Natural killer cell treated with Interleukin-12 subunit alpha and Interleukin-12 subunit beta and Interleukin-15 and Interleukin-18, amount 100 ng/mL, for 72 hours (primary cell): ENCODE measurements at regions not wholly inside any gene's neighbourhood (a gene's known extent, or its start where the extent isn't known, plus 50 kb on each side); places are given as distances from the start of the nearest gene placed in this dataset.

Source experiments
- ATAC-seq, 2 donors: fragments of 150-1000 bp; cut with Tn5 transposase in 1 of 2; sonication (Bioruptor Pico), chemical (Tn5 transposase) in 1 of 2; 2 replicates each; pipeline ENCODE4 v1.10.0; 2021
- DNase-seq: peaks from one replicate; pipeline ENCODE4 v3.0.0; 2022; ENCODE audit warnings: low spot score
- H3K27ac Mint-ChIP-seq, 2 donors: 1 replicate in 1 of 2; 2 replicates in 1 of 2; pipeline ENCODE4 v1.8.0; 2022; ENCODE audit warnings: mixed read lengths in 2 of 2, mild to moderate bottlenecking in 1 of 2, moderate library complexity in 1 of 2
- H3K27me3 Mint-ChIP-seq, 2 donors: 1 replicate in 1 of 2; 2 replicates in 1 of 2; pipeline ENCODE4 v1.8.0; 2022; ENCODE audit warnings: mixed read lengths in 2 of 2
- H3K36me3 Mint-ChIP-seq: one replicate; pipeline ENCODE4 v1.8.0; 2022; ENCODE audit warnings: mixed read lengths
- H3K4me1 Mint-ChIP-seq, 2 donors: 1 replicate in 1 of 2; 2 replicates in 1 of 2; pipeline ENCODE4 v1.8.0; 2022; ENCODE audit warnings: low read depth in 2 of 2, mixed read lengths in 2 of 2, mild to moderate bottlenecking in 1 of 2
- H3K4me3 Mint-ChIP-seq: one replicate; pipeline ENCODE4 v1.8.0; 2022; ENCODE audit warnings: mixed read lengths
- H3K9me3 Mint-ChIP-seq: 2 replicates; pipeline ENCODE4 v1.8.0; 2022; ENCODE audit warnings: mixed read lengths

- H3K27ac Mint-ChIP-seq: no peak overlapping the region
- no peaks in the 10 kb centered on the region for H3K27me3 Mint-ChIP-seq
- DNase-seq: no peak
- H3K36me3 Mint-ChIP-seq: no peaks in the 10 kb centered on the region
- no peak for ATAC-seq
- no peaks in the 10 kb centered on the region for H3K4me1 Mint-ChIP-seq
- H3K4me3 Mint-ChIP-seq: no peak overlapping the region
- H3K9me3 Mint-ChIP-seq: peaks cover 5% of the 10 kb centered on the region
These were observed 435.4 kb upstream of the ATP11B start for GRCh38 chr3:182357928-182358327.

DNA sequence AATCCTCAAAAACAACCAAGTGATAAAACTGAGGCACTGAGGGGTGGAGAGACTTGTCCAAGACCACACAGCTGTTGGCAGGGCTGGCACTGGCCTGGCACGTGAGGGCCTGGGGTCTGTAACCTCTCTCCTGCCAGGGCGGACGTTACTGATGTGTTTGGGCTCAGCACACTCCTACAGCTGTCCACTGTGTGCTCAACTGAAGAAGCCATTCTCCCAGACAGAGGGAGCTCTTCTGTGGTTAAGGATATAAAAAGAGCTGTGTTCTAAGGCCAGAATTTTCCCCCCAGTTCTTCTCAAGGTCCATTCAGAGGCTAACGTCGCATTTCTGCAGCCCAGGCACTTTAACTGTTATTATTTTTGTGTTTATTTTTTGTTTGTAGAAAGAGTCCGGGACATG, 429.0 kb upstream of the ATP11B start:
- Mint-ChIP-seq H3K27me3 (no peaks in the 10 kb centered on the region), H3K4me3 (no peak overlapping the region), H3K36me3 (no peaks in the 10 kb centered on the region), H3K9me3 (peaks cover 3% of the 10 kb centered on the region), H3K4me1 (no peaks in the 10 kb centered on the region), H3K27ac (no peak overlapping the region)
- ATAC-seq (no peak), DNase-seq (no peak)

DNA sequence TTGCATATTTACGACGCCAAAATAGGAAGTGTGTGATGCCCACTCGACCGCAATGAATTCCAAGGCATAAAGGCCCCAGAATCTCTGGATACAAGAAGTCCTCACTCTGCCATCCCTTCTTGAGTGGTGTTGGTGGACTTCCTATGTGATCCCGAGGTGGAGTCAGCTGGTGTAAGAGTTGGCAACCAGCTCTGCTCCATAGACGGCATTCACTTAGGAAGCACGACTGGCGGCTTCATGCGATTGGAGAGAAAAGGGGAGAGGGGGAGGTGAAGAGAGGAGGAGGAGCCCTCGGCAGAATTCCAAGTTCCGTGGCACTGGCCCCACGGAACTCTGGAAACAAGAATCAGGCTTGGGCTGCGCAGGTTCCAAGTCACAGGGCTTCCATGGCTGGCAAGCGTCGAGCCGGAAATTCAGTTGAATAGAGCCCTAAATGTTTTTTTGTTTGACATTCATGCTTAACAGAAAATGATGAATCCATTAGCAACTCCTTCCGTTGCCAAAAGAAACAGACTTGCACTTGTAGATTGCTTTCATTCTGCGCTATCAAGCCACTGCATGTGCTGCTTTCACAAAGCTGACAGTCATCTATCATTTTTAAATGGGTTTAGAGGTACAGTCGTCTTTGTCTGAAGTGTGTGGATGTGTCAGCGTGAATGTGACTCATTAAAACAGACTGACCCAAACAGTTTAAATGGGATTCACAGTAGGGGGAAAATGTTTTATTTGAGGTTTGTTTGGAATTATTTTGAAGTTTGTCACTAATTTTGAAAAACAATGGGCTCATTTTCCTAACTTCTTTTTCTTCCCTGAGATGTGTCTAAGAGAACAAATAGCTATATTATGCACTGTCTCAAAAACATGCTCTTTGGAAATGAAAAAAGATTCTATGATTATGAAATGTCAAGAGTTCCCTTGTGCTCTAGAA, 428.3 kb upstream of the ATP11B start:
- H3K4me3 Mint-ChIP-seq: no peak overlapping the region

DNA sequence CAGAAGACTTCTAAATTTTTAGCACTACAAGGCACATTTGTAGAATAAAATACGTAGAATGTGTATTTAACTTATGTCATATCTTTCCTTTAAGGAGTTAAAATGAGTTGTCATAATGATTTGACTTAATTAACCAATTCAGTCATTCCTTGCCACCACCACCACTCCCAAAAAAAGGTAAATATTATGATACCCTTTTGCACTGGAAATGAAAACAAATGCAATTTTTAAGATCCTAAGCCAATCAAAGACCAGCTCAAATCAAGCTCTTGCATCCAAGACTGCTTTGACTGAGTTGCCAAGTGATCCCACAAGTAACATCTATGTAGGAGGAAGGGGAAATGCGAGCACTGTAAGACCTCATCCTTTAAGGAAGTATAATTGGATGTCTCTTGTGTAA, 426.6 kb upstream of the ATP11B start:
- no peaks in the 10 kb centered on the region for H3K4me1 Mint-ChIP-seq
- H3K36me3 Mint-ChIP-seq: no peaks in the 10 kb centered on the region
- no peak overlapping the region for H3K4me3 Mint-ChIP-seq
- no peak for DNase-seq
- peaks cover 3% of the 10 kb centered on the region for H3K9me3 Mint-ChIP-seq
- H3K27me3 Mint-ChIP-seq: no peaks in the 10 kb centered on the region
- ATAC-seq: no peak
- no peak overlapping the region for H3K27ac Mint-ChIP-seq

More for the DNA sequence above, 428.3 kb upstream of the ATP11B start:
- Mint-ChIP-seq H3K36me3 (no peaks in the 10 kb centered on the region), H3K27ac (no peak overlapping the region), H3K27me3 (no peaks in the 10 kb centered on the region), H3K4me1 (no peaks in the 10 kb centered on the region), H3K9me3 (peaks cover 3% of the 10 kb centered on the region)
- ATAC-seq: no peak
- DNase-seq: no peak

- H3K27ac Mint-ChIP-seq: no peak overlapping the region
- H3K4me3 Mint-ChIP-seq: no peak overlapping the region
- peaks cover 3% of the 10 kb centered on the region for H3K9me3 Mint-ChIP-seq
- H3K36me3 Mint-ChIP-seq: no peaks in the 10 kb centered on the region
- DNase-seq: no peak
- H3K4me1 Mint-ChIP-seq: no peaks in the 10 kb centered on the region
- no peaks in the 10 kb centered on the region for H3K27me3 Mint-ChIP-seq
- no peak for ATAC-seq
These were observed 423.4 kb upstream of the ATP11B start for GRCh38 chr3:182369861-182370260.

GRCh38 chr3:182370949-182371348, 422.4 kb upstream of the ATP11B start:
- ATAC-seq: no peak
- Mint-ChIP-seq H3K9me3 (peaks cover 5% of the 10 kb centered on the region), H3K27ac (no peak overlapping the region), H3K4me1 (no peaks in the 10 kb centered on the region), H3K36me3 (no peaks in the 10 kb centered on the region), H3K4me3 (no peak overlapping the region), H3K27me3 (no peaks in the 10 kb centered on the region)
- DNase-seq: no peak

DNA sequence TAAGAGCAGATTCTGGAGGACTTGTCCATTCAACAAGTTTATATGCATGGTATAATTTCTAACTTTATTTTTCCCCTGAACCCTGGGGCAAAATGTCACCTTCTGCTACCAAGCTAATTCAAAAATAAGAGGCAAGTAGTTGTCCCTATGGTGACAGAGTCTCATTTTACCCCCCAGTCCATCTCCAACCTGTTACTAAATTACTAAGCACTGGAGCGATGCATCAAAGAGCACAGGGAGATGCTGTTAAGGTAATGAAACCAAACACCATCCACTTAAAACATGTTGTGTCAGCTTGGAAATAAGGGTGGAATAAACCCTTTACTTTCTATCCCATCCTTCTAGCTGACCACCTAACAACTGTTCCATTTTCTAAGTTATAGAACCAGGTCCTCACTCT, 417.4 kb upstream of the ATP11B start:
- no peak for DNase-seq
- Mint-ChIP-seq H3K27ac (no peak overlapping the region), H3K9me3 (peaks cover 5% of the 10 kb centered on the region), H3K4me1 (no peaks in the 10 kb centered on the region), H3K4me3 (no peak overlapping the region), H3K36me3 (no peaks in the 10 kb centered on the region), H3K27me3 (no peaks in the 10 kb centered on the region)
- ATAC-seq: no peak

- no peaks in the 10 kb centered on the region for H3K4me1 Mint-ChIP-seq
- no peaks in the 10 kb centered on the region for H3K36me3 Mint-ChIP-seq
- H3K27ac Mint-ChIP-seq: no peak overlapping the region
- DNase-seq (no peak), ATAC-seq (no peak)
- no peaks in the 10 kb centered on the region for H3K27me3 Mint-ChIP-seq
- no peak overlapping the region for H3K4me3 Mint-ChIP-seq
- H3K9me3 Mint-ChIP-seq: peaks cover 6% of the 10 kb centered on the region
These were observed 411.0 kb upstream of the ATP11B start for GRCh38 chr3:182382112-182382857.

- no peak for DNase-seq
- no peaks in the 10 kb centered on the region for H3K36me3 Mint-ChIP-seq
- H3K4me3 Mint-ChIP-seq: no peak overlapping the region
These were observed 409.1 kb upstream of the ATP11B start for GRCh38 chr3:182384221-182384620.

DNA sequence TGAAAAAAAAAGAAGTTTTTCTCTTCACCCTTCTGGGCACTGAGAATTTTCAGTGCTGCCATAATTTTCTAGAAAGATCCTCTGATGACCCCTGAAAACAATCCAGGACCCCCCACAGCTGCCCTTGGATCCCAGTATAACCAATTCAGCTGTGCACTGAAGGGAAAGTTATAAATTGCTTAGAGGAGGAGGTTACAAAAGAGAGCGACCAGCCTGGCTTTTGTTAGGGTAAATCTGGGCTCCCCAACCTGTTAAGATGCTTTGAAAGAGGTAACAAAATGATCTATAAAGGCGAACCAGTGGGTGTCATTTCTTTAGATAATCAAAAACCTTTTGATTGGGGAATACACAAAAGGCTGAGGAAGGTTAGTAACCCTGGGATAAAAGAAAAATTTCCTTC, 407.9 kb upstream of the ATP11B start:
- Mint-ChIP-seq H3K27me3 (no peaks in the 10 kb centered on the region), H3K4me3 (no peak overlapping the region), H3K4me1 (no peaks in the 10 kb centered on the region), H3K9me3 (peaks cover 6% of the 10 kb centered on the region), H3K27ac (no peak overlapping the region), H3K36me3 (no peaks in the 10 kb centered on the region)
- no peak for ATAC-seq
- DNase-seq: no peak

More at GRCh38 chr3:182384221-182384620, 409.1 kb upstream of the ATP11B start:
- no peak overlapping the region for H3K27ac Mint-ChIP-seq
- H3K27me3 Mint-ChIP-seq: no peaks in the 10 kb centered on the region
- H3K4me1 Mint-ChIP-seq: no peaks in the 10 kb centered on the region
- no peak for ATAC-seq
- H3K9me3 Mint-ChIP-seq: peaks cover 6% of the 10 kb centered on the region

DNA sequence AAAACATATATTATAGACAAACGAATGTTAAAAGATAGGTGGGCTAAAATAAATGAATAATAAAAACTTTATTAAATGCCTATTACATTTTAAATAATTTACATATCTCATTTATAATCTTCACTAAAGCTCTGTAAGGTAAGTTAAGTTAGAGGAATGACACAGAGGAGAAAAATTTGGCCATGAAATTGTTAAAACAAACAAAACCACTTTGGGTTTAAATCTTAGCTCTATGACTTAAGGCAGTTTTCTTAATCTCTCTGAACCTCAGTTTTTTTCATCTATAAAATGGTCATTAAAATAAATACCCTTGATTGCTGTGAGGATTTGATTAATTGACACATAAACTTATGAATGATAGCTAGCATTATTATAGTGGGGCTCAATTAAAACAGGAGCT, 404.8 kb upstream of the ATP11B start:
- Mint-ChIP-seq H3K4me3 (no peak overlapping the region), H3K27ac (no peak overlapping the region), H3K4me1 (no peaks in the 10 kb centered on the region), H3K36me3 (no peaks in the 10 kb centered on the region), H3K9me3 (peaks cover 6% of the 10 kb centered on the region), H3K27me3 (no peaks in the 10 kb centered on the region)
- DNase-seq (no peak), ATAC-seq (no peak)

GRCh38 chr3:182389071-182389815, 404.1 kb upstream of the ATP11B start:
- Mint-ChIP-seq H3K36me3 (no peaks in the 10 kb centered on the region), H3K4me3 (no peak overlapping the region), H3K27me3 (no peaks in the 10 kb centered on the region), H3K4me1 (no peaks in the 10 kb centered on the region), H3K9me3 (no peaks in the 10 kb centered on the region), H3K27ac (no peak overlapping the region)
- ATAC-seq (no peak), DNase-seq (no peak)

GRCh38 chr3:182390421-182390820, 402.9 kb upstream of the ATP11B start:
- no peaks in the 10 kb centered on the region for H3K4me1 Mint-ChIP-seq
- H3K27ac Mint-ChIP-seq: no peak overlapping the region
- H3K9me3 Mint-ChIP-seq: no peaks in the 10 kb centered on the region
- H3K27me3 Mint-ChIP-seq: no peaks in the 10 kb centered on the region
- DNase-seq (no peak), ATAC-seq (no peak)
- no peaks in the 10 kb centered on the region for H3K36me3 Mint-ChIP-seq
- H3K4me3 Mint-ChIP-seq: no peak overlapping the region
